Astrocyte (in vitro differentiated cells and primary cell): ENCODE measurements at regions not wholly inside any gene's neighbourhood (a gene's known extent, or its start where the extent isn't known, plus 50 kb on each side); places are given as distances from the start of the nearest gene placed in this dataset.

Source experiments
- DNase-seq: peaks from one replicate; pipeline ENCODE4 v3.0.0-alpha.2; 2010; ENCODE audit warnings: low read depth
- FAIRE-seq: peaks from 2 replicates; lab custom pipeline; 2011; peaks lifted over from hg19 to GRCh38; lab: Jason Lieb, UNC
- H2AFZ ChIP-seq: 2 replicates; pipeline ENCODE4 v1.6.0; 2012; ENCODE audit warnings: low read depth, low read length, inconsistent platforms
- H3K27ac ChIP-seq: 2 replicates; pipeline ENCODE4 v1.5.1; 2011; ENCODE audit warnings: low read depth, low read length, inconsistent platforms
- H3K27me3 ChIP-seq: 2 replicates; pipeline ENCODE4 v1.6.0; 2011; ENCODE audit warnings: low read length, inconsistent platforms; ENCODE audit not compliant: insufficient read depth
- H3K36me3 ChIP-seq: 2 replicates; pipeline ENCODE4 v1.5.1; 2011; ENCODE audit warnings: low read length, inconsistent platforms; ENCODE audit not compliant: insufficient read depth
- H3K4me1 ChIP-seq: 2 replicates; pipeline ENCODE4 v1.5.1; 2011; ENCODE audit warnings: low read length, inconsistent platforms; ENCODE audit not compliant: insufficient read depth
- H3K4me2 ChIP-seq: 2 replicates; pipeline ENCODE4 v1.6.0; 2012; ENCODE audit warnings: low read length, inconsistent platforms
- H3K4me3 ChIP-seq: 2 replicates; pipeline ENCODE4 v1.5.1; 2011; ENCODE audit warnings: low read depth, mild to moderate bottlenecking, low read length, inconsistent platforms; ENCODE audit not compliant: insufficient read depth
- H3K79me2 ChIP-seq: 2 replicates; pipeline ENCODE4 v1.6.0; 2012; ENCODE audit warnings: mild to moderate bottlenecking, low read length, inconsistent platforms; ENCODE audit not compliant: insufficient read depth
- H3K9ac ChIP-seq: 2 replicates; pipeline ENCODE4 v1.6.0; 2012; ENCODE audit warnings: mild to moderate bottlenecking, low read length, inconsistent platforms
- H3K9me3 ChIP-seq: 2 replicates; pipeline ENCODE4 v1.5.1; 2012; ENCODE audit warnings: low read depth, mild to moderate bottlenecking, low read length, inconsistent platforms; ENCODE audit not compliant: insufficient read depth
- H4K20me1 ChIP-seq: 2 replicates; pipeline ENCODE4 v1.6.0; 2012; ENCODE audit warnings: low read length, inconsistent platforms; ENCODE audit not compliant: insufficient read depth
- H3K27ac Mint-ChIP-seq: one replicate; pipeline ENCODE4 v1.8.0; 2021; ENCODE audit warnings: mild to moderate bottlenecking, mixed read lengths; ENCODE audit not compliant: unreplicated experiment
- H3K27me3 Mint-ChIP-seq: one replicate; pipeline ENCODE4 v1.8.0; 2021; ENCODE audit warnings: low read depth, mixed read lengths; ENCODE audit not compliant: unreplicated experiment
- H3K36me3 Mint-ChIP-seq: one replicate; pipeline ENCODE4 v1.8.0; 2021; ENCODE audit warnings: low read depth, mixed read lengths; ENCODE audit not compliant: unreplicated experiment
- H3K4me1 Mint-ChIP-seq: one replicate; pipeline ENCODE4 v1.8.0; 2021; ENCODE audit warnings: low read depth, mixed read lengths; ENCODE audit not compliant: unreplicated experiment
- H3K4me3 Mint-ChIP-seq: one replicate; pipeline ENCODE4 v1.8.0; 2021; ENCODE audit warnings: mild to moderate bottlenecking, moderate library complexity, mixed read lengths; ENCODE audit not compliant: unreplicated experiment
- H3K9me3 Mint-ChIP-seq: one replicate; pipeline ENCODE4 v1.8.0; 2021; ENCODE audit warnings: mild to moderate bottlenecking, mixed read lengths; ENCODE audit not compliant: unreplicated experiment
- CTCF ChIP-seq: IDR thresholded peaks from 2 replicates; pipeline ENCODE4 v1.5.1; 2011; ENCODE audit warnings: low read depth, mild to moderate bottlenecking, inconsistent platforms, low read length, moderate library complexity; ENCODE audit not compliant: insufficient read depth
- EZH2 ChIP-seq: IDR thresholded peaks from 2 replicates; pipeline ENCODE4 v1.6.1; 2012; ENCODE audit warnings: mild to moderate bottlenecking, low read length, inconsistent platforms; ENCODE audit not compliant: insufficient read depth

GRCh38 chr1:103854279-103854678, 104.6 kb downstream of the AMY1C start:
- Histone ChIP-seq H3K9ac (no peak overlapping the region), H3K4me3 (no peak overlapping the region), H3K79me2 (no peaks in the 10 kb centered on the region), H3K27me3 (no peaks in the 10 kb centered on the region), H3K4me1 (no peaks in the 10 kb centered on the region), H4K20me1 (no peaks in the 10 kb centered on the region), H2AFZ (no peak overlapping the region), H3K36me3 (no peaks in the 10 kb centered on the region), H3K4me2 (no peak overlapping the region), H3K27ac (no peak overlapping the region), H3K9me3 (peaks cover 5% of the 10 kb centered on the region)
- no peak for DNase-seq
- H3K36me3 Mint-ChIP-seq, result no peaks in the 10 kb centered on the region
- H3K4me3 Mint-ChIP-seq, result no peak overlapping the region
- no peaks in the 10 kb centered on the region for H3K27me3 Mint-ChIP-seq
- H3K4me1 Mint-ChIP-seq, result no peaks in the 10 kb centered on the region
- H3K27ac Mint-ChIP-seq, result no peak overlapping the region
- FAIRE-seq, result no peak
- peaks cover 4% of the 10 kb centered on the region for H3K9me3 Mint-ChIP-seq
- TF ChIP-seq CTCF (no peak), EZH2 (no peak)

GRCh38 chr1:103859721-103860120, 110.0 kb downstream of the AMY1C start:
- no peaks in the 10 kb centered on the region for H3K9me3 ChIP-seq
- no peaks in the 10 kb centered on the region for H3K27me3 Mint-ChIP-seq
- H3K27ac Mint-ChIP-seq, result no peak overlapping the region
- no peak overlapping the region for H3K4me3 Mint-ChIP-seq
- H3K4me3 ChIP-seq, result no peak overlapping the region
- FAIRE-seq, result no peak
- no peaks in the 10 kb centered on the region for H3K27me3 ChIP-seq
- TF ChIP-seq EZH2, result no peak
- no peaks in the 10 kb centered on the region for H3K9me3 Mint-ChIP-seq
- no peak overlapping the region for H3K9ac ChIP-seq
- H3K4me2 ChIP-seq, result no peak overlapping the region
- DNase-seq, result no peak
- no peaks in the 10 kb centered on the region for H3K4me1 Mint-ChIP-seq
- no peaks in the 10 kb centered on the region for H3K4me1 ChIP-seq
- H3K27ac ChIP-seq, result no peak overlapping the region
- H2AFZ ChIP-seq, result no peak overlapping the region
- no peaks in the 10 kb centered on the region for H3K36me3 Mint-ChIP-seq
- H3K36me3 ChIP-seq, result no peaks in the 10 kb centered on the region
- H4K20me1 ChIP-seq, result no peaks in the 10 kb centered on the region
- no peaks in the 10 kb centered on the region for H3K79me2 ChIP-seq

- no peak overlapping the region for H2AFZ ChIP-seq
- H3K4me3 ChIP-seq, result no peak overlapping the region
- no peak for TF ChIP-seq CTCF
- no peak for TF ChIP-seq EZH2
- no peak overlapping the region for H3K27ac ChIP-seq
- H3K4me2 ChIP-seq, result no peak overlapping the region
- H4K20me1 ChIP-seq, result no peaks in the 10 kb centered on the region
- Mint-ChIP-seq H3K4me1 (no peaks in the 10 kb centered on the region), H3K36me3 (no peaks in the 10 kb centered on the region), H3K27ac (no peak overlapping the region), H3K9me3 (no peaks in the 10 kb centered on the region), H3K4me3 (no peak overlapping the region), H3K27me3 (no peaks in the 10 kb centered on the region)
- H3K9ac ChIP-seq, result no peak overlapping the region
- H3K4me1 ChIP-seq, result no peaks in the 10 kb centered on the region
- H3K36me3 ChIP-seq, result no peaks in the 10 kb centered on the region
- H3K9me3 ChIP-seq, result no peaks in the 10 kb centered on the region
- FAIRE-seq, result no peak
- H3K79me2 ChIP-seq, result no peaks in the 10 kb centered on the region
- no peak for DNase-seq
- no peaks in the 10 kb centered on the region for H3K27me3 ChIP-seq
Measured at GRCh38 chr1:103898576-103899345, 149.1 kb downstream of the AMY1C start.
